SK-N-MC (cell line): ENCODE measurements at regions not wholly inside any gene's neighbourhood (a gene's known extent, or its start where the extent isn't known, plus 50 kb on each side); places are given as distances from the start of the nearest gene placed in this dataset.

ENCODE experiments used
- EZH2 ChIP-seq: fragments of 200-600 bp; sonication (generic); IDR thresholded peaks from one replicate; pipeline ENCODE4 v1.6.1; 2017; ENCODE audit warnings: antibody characterized with exemption
- POLR2AphosphoS5 ChIP-seq: IDR thresholded peaks from 2 replicates; pipeline ENCODE4 v1.6.1; 2012; ENCODE audit warnings: mild to moderate bottlenecking, low read depth, low read length, borderline replicate concordance

DNA sequence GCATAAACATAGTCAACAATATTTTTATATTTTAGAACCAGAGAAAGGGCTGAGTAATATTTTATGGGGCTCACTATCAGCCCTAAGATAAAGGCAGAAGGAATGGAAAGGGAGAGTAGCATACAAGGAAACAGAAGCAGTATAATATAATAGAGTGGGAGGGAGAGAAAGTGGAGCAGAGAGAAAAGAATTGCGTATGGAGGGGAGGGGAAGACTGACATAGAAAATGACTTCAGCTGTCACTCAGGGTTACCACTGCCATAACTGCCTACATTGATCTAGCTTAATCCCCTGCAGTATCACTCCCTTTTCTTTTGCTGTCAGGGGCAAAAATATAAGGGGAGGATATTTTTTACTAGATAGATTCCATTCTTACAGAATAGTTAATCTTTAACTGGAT lies 1133.5 kb upstream of the MAP3K7 start:
- TF ChIP-seq EZH2 (no peak), POLR2AphosphoS5 (no peak)
